ENCODE measurements at regions not wholly inside any gene's neighbourhood (a gene's known extent, or its start where the extent isn't known, plus 50 kb on each side); places are given as distances from the start of the nearest gene placed in this dataset.

GRCh38 chr1:29576510-29576909 is 340.2 kb downstream of the PTPRU start:
- no peak for FAIRE-seq
- H3K36me3 Mint-ChIP-seq (ENCODE audit: low read depth, unreplicated experiment) = no peaks in the 10 kb centered on the region
- H3K27me3 Mint-ChIP-seq (ENCODE audit: low read depth, unreplicated experiment) = no peaks in the 10 kb centered on the region

GRCh38 chr1:29575826-29576225 is 339.5 kb downstream of the PTPRU start:
- H3K27ac ChIP-seq (ENCODE audit: low read depth, low read length) = no peak overlapping the region
- peak; percentile 70 for DNase-seq (ENCODE audit: low read depth)
- TF ChIP-seq CTCF (IDR thresholded peaks at IDR 0.05; ENCODE audit: insufficient read depth, low read depth, low read length) (no peak), EZH2 (IDR thresholded peaks at IDR 0.05; ENCODE audit: insufficient read depth, low read length) (no peak)
- no peak overlapping the region for H3K4me2 ChIP-seq (ENCODE audit: low read length)
- no peak overlapping the region for H2AFZ ChIP-seq (ENCODE audit: low read depth, low read length)
- peaks cover 23% of the 10 kb centered on the region for H3K4me1 ChIP-seq (ENCODE audit: insufficient read depth, low read length)
- FAIRE-seq = no peak
- no peaks in the 10 kb centered on the region for H3K9me3 ChIP-seq (ENCODE audit: insufficient read depth, low read depth, low read length)
- no peaks in the 10 kb centered on the region for H3K36me3 ChIP-seq (ENCODE audit: insufficient read depth, low read length)
- H3K9ac ChIP-seq (ENCODE audit: low read length) = no peak overlapping the region
- H3K4me3 Mint-ChIP-seq (ENCODE audit: unreplicated experiment) = no peak overlapping the region
- no peak overlapping the region for H3K27ac Mint-ChIP-seq (ENCODE audit: unreplicated experiment)
- no peaks in the 10 kb centered on the region for H3K27me3 ChIP-seq (ENCODE audit: insufficient read depth, low read length)
- H3K79me2 ChIP-seq (ENCODE audit: insufficient read depth, low read length) = no peaks in the 10 kb centered on the region
- H3K9me3 Mint-ChIP-seq (ENCODE audit: unreplicated experiment) = no peaks in the 10 kb centered on the region
- no peaks in the 10 kb centered on the region for H3K27me3 Mint-ChIP-seq (ENCODE audit: low read depth, unreplicated experiment)
- no peaks in the 10 kb centered on the region for H3K36me3 Mint-ChIP-seq (ENCODE audit: low read depth, unreplicated experiment)
- H3K4me1 Mint-ChIP-seq (ENCODE audit: low read depth, unreplicated experiment) = peaks cover 12% of the 10 kb centered on the region
- no peaks in the 10 kb centered on the region for H4K20me1 ChIP-seq (ENCODE audit: insufficient read depth, low read length)
- H3K4me3 ChIP-seq (ENCODE audit: insufficient read depth, low read depth, low read length) = no peak overlapping the region

More at GRCh38 chr1:29576510-29576909, 340.2 kb downstream of the PTPRU start:
- H3K79me2 ChIP-seq (ENCODE audit: insufficient read depth, low read length) = no peaks in the 10 kb centered on the region
- no peaks in the 10 kb centered on the region for H3K9me3 ChIP-seq (ENCODE audit: insufficient read depth, low read depth, low read length)
- no peak overlapping the region for H3K27ac Mint-ChIP-seq (ENCODE audit: unreplicated experiment)
- no peak overlapping the region for H3K4me3 Mint-ChIP-seq (ENCODE audit: unreplicated experiment)
- no peak overlapping the region for H2AFZ ChIP-seq (ENCODE audit: low read depth, low read length)
- no peaks in the 10 kb centered on the region for H3K9me3 Mint-ChIP-seq (ENCODE audit: unreplicated experiment)
- H3K4me1 Mint-ChIP-seq (ENCODE audit: low read depth, unreplicated experiment) = peaks cover 10% of the 10 kb centered on the region
- no peak for DNase-seq (ENCODE audit: low read depth)
- no peak overlapping the region for H3K4me3 ChIP-seq (ENCODE audit: insufficient read depth, low read depth, low read length)
- H3K4me2 ChIP-seq (ENCODE audit: low read length) = no peak overlapping the region
- no peaks in the 10 kb centered on the region for H3K27me3 ChIP-seq (ENCODE audit: insufficient read depth, low read length)
- peaks cover 21% of the 10 kb centered on the region for H3K4me1 ChIP-seq (ENCODE audit: insufficient read depth, low read length)
- H3K27ac ChIP-seq (ENCODE audit: low read depth, low read length) = no peak overlapping the region
- TF ChIP-seq EZH2 (IDR thresholded peaks at IDR 0.05; ENCODE audit: insufficient read depth, low read length) (no peak), CTCF (IDR thresholded peaks at IDR 0.05; ENCODE audit: insufficient read depth, low read depth, low read length) (no peak)
- H4K20me1 ChIP-seq (ENCODE audit: insufficient read depth, low read length) = no peaks in the 10 kb centered on the region
- no peak overlapping the region for H3K9ac ChIP-seq (ENCODE audit: low read length)
- no peaks in the 10 kb centered on the region for H3K36me3 ChIP-seq (ENCODE audit: insufficient read depth, low read length)

GRCh38 chr1:29575277-29575676 is 339.0 kb downstream of the PTPRU start:
- no peak for FAIRE-seq
- peaks cover 18% of the 10 kb centered on the region for H3K4me1 Mint-ChIP-seq (ENCODE audit: low read depth, unreplicated experiment)
- no peaks in the 10 kb centered on the region for H3K9me3 Mint-ChIP-seq (ENCODE audit: unreplicated experiment)
- Histone ChIP-seq H2AFZ (ENCODE audit: low read depth, low read length) (no peak overlapping the region), H3K4me3 (ENCODE audit: insufficient read depth, low read depth, low read length) (no peak overlapping the region), H3K9me3 (ENCODE audit: insufficient read depth, low read depth, low read length) (no peaks in the 10 kb centered on the region), H3K4me2 (ENCODE audit: low read length) (no peak overlapping the region), H3K36me3 (ENCODE audit: insufficient read depth, low read length) (no peaks in the 10 kb centered on the region), H3K9ac (ENCODE audit: low read length) (no peak overlapping the region), H4K20me1 (ENCODE audit: insufficient read depth, low read length) (no peaks in the 10 kb centered on the region), H3K79me2 (ENCODE audit: insufficient read depth, low read length) (no peaks in the 10 kb centered on the region), H3K27ac (ENCODE audit: low read depth, low read length) (no peak overlapping the region), H3K27me3 (ENCODE audit: insufficient read depth, low read length) (no peaks in the 10 kb centered on the region), H3K4me1 (ENCODE audit: insufficient read depth, low read length) (peaks cover 23% of the 10 kb centered on the region)
- H3K27me3 Mint-ChIP-seq (ENCODE audit: low read depth, unreplicated experiment) = no peaks in the 10 kb centered on the region
- H3K36me3 Mint-ChIP-seq (ENCODE audit: low read depth, unreplicated experiment) = no peaks in the 10 kb centered on the region
- H3K27ac Mint-ChIP-seq (ENCODE audit: unreplicated experiment) = no peak overlapping the region
- no peak overlapping the region for H3K4me3 Mint-ChIP-seq (ENCODE audit: unreplicated experiment)
- no peak for DNase-seq (ENCODE audit: low read depth)
- no peak for TF ChIP-seq EZH2 (IDR thresholded peaks at IDR 0.05; ENCODE audit: insufficient read depth, low read length)
- TF ChIP-seq CTCF (IDR thresholded peaks at IDR 0.05; ENCODE audit: insufficient read depth, low read depth, low read length) = no peak
